ENCODE measurements at regions not wholly inside any gene's neighbourhood (a gene's known extent, or its start where the extent isn't known, plus 50 kb on each side); places are given as distances from the start of the nearest gene placed in this dataset.
A peak's percentile ranks its signal among the peaks of the same experiment; 100 is the strongest.
"Not testable (repeated sequence)": the region's sequence is repeated elsewhere in the genome, so short reads cannot be mapped to it uniquely, and the experiment has no call there.

DNA sequence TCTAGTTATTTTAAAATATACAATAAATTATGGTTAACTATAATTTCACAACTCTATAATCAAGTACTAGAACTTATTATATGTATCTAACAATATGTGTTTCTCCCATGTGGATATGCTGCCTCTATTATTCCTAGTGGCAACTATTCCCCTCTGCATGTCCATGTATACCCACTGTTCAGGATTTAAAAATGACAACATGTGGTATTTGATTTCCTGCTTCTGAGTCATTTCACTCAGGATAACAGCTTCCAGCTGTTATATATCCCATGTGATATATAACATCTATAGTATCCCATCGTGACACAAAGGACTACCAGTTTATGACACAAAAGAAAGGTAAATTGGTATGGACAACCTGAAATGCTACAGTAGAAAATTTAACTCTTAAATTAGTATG lies 167.4 kb upstream of the TACR3 start:
- DNase-seq (ENCODE audit: low spot score): no peak
- no peak for FAIRE-seq

DNA sequence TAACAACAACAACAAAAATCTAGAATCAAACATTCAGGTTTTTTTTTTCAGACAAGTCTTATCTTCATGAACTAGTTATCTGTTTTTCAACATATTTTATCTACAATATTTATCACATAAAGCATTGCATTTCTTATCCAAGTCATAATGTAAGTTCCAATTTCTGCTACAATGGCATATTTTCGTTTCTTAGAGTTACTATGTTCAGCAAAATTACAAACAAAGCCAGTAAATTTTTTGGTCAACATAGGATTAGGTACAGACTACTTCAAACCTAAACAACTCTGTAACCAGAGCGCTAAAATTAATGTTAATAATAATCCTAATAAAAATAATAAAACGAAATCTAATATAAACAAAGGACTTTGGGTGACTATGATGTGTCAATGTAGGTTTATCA lies 165.4 kb upstream of the TACR3 start:
- DNase-seq (ENCODE audit: low spot score) (no peak), FAIRE-seq (no peak)

DNA sequence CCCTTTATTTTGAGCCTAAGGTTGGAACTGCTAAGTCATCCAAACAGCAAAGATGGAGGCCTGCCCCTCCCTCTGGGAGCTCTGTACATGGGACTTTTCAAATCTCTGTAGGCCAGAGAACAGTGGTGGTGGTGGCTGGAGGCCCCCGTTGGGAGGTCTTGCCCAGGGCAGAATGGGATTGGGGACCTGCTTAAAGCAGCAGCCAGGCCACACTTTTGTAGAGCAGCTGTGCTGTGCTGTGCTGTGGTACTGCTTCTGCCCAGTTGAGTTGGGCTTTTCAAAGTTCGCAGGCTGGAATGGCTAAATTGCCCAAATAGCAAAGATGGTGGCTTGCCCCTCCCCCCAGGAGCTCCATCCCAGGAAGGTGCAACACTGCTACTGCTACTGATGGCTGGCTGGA lies 147.5 kb upstream of the TACR3 start:
- no peak for DNase-seq (ENCODE audit: low spot score)
- FAIRE-seq: no peak

DNA sequence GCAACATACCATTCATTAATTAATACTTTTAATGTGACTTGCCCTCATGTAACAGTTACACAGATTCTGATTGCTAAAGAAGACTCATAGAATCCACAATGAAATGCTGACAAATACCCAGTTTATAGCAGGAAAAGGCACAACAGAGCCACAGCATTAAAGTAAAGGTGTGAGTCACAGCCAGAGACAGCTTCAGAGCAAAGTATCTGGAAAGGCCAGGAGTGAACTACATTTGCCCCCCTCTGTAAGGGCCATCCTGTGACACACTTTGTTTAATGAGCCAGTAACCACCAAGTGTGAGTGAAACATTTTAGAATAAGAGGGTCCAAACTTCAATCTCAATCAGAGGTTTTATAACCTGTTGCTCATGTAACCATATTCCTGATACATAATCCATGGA lies 133.8 kb upstream of the TACR3 start:
- no peak for FAIRE-seq

DNA sequence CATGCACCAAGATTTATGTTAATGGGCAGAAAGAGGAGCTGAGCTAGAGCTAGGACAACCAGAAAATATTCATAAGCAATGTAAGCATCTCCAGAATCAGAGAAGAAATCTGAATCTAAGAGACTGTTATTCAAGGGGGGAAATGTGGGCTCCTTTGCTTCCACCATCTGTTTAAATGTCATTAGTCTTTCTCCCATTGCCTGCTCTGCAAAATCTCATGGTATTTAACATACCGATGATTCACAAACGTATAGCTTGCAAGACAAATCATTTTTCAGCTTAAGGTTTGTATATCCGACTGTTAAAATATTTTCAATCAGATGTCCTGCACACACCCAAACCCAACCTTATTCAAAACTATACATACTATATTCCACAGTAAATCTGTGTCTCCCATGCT lies 133.4 kb upstream of the TACR3 start:
- FAIRE-seq: no peak
- no peak for DNase-seq (ENCODE audit: low spot score)

More for the DNA sequence above, 133.8 kb upstream of the TACR3 start:
- DNase-seq (ENCODE audit: low spot score): no peak

DNA sequence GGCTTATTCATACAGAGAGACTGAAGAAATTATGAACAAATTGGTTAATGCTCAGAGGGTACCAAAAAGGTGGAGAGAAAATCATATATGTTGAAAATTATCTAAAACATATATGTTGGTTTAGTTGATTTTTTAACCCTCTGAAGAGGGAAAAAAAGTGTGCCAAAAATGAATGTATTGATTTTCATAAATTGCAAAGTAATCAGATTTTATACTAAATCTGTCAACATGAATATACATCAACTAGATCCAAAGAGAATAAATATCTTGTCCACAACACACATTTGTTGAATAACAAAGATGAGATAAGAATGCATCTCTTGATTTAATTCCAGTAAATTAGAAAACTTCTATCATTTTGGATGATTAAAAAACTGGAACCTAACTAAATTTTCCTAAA lies 125.3 kb upstream of the TACR3 start:
- FAIRE-seq (no peak), DNase-seq (ENCODE audit: low spot score) (no peak)

DNA sequence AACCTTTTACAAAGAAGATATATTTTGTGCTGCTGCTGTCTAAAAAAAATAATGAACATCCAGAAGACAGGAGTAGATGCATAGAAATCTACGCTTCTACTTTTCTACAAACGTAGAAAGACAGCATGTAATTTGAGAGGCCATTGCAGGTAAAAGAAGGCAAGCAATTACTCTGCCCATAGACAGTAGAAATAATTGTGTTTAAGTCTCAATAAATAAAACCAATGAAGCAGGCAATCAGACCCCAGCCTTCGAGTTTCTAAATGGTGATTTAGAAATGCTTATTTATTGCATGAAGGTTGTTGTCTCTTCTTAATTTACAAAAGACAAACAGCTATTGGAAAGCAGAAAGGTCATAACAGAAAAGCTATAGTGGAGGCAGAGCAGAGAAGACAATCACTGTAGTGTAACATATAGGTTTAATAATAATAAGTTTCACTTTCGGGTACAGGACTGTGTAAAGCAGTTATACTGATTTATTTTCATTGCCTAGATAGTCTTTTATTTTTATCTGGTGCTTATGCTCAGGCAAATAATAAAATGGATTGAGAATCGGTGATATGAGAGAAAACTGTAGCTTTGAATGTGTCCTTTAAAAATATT lies 123.0 kb upstream of the TACR3 start:
- no peak for FAIRE-seq
- no peak for DNase-seq (ENCODE audit: low spot score)

DNA sequence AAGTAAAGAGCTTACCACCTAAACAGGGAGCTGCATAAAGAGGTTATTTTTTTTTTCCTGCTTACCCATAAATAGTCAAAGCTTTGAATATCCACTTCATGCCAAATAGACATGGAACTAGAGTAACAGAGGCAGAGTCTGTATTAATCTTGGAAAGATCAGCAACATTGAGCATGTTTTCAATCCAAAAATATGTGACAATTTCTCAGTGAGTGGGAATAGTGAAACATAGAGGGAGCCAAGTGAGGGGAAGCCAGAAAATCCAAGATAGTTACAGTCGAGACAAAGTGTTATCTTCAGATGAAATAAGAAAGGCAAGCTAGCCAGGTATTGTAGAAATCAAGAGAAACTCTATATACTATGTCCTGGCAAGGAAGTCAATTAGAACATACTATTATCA lies 122.3 kb upstream of the TACR3 start:
- DNase-seq (ENCODE audit: low spot score) (no peak), FAIRE-seq (no peak)

DNA sequence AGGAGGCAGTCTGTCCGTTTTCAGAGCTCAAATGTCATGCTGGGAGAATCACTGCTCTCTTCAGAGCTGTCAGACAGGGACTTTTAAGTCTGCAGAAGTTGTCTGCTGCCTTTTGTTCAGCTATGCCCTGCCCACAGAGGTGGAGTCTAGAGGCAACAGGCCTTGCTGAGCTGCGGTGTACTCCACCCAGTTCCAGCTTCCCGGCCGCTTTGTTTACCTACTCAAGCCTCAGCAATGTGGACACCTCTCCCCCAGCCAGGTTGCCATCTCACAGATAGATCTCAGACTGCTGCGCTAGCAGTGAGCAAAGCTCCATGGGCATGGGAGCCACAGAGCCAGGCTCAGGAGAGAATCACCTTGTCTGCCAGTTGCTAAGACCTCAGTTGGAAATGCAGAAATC lies 90.5 kb upstream of the TACR3 start:
- not testable (repeated sequence) for DNase-seq (ENCODE audit: low spot score); FAIRE-seq

DNA sequence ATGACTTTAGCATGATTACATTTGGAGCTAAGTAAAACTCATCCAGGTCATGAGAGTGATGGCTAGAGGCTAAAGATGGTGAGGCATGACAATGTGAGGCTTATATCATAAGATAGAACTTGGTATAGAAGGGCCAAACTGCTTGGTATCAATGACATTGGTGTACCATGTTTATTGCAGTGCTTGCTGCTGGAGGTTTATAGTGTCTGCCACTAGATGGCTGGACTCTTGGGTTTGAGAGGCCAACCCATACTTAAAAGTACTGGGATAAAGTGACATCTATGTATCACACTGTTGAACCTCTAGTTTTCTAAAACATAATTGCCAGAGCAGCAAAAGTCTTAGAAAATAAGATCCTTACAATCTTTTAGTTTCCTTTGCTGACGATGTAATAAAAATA lies 83.0 kb upstream of the TACR3 start:
- DNase-seq (ENCODE audit: low spot score) (no peak), FAIRE-seq (no peak)

DNA sequence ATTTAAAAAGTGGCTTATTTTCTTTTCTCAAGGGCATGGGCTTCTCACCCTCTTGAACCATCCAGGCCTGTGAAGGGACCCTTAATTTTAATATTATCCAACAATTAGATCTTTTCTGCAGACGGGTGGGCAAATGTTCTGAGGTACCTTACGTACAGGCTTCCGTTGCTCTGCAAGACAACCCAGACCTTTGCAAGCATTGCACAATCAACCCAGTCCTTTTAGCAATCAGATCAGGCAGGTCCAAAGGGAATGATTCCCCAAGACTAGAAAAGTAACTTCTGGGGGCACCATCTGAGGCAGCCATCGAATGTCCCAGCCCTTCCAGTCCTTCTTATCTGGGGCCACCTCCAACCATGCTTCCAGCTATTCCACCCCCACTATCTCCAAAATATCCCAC lies 67.3 kb upstream of the TACR3 start:
- no peak for FAIRE-seq

DNA sequence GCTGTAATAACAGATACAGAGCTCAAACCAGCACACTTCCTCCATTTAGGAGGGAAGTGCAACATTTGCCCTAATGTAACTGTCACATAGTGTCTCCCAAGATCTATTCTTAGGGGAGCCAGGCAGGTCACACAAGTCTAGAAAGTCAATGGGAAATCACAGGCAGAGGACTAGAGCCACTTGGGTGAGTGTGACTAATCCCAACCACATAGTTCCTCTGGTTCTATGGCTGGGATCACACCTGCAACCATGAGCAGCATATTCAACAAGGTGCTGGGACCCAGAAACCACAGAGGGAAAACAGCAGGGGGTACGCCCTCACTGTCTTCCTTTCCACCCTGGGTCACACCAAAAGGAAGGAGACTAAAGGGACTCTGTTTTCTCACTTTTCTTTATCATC lies 66.8 kb upstream of the TACR3 start:
- no peak for DNase-seq (ENCODE audit: low spot score)

More for the DNA sequence above, 67.3 kb upstream of the TACR3 start:
- DNase-seq (ENCODE audit: low spot score): no peak

DNA sequence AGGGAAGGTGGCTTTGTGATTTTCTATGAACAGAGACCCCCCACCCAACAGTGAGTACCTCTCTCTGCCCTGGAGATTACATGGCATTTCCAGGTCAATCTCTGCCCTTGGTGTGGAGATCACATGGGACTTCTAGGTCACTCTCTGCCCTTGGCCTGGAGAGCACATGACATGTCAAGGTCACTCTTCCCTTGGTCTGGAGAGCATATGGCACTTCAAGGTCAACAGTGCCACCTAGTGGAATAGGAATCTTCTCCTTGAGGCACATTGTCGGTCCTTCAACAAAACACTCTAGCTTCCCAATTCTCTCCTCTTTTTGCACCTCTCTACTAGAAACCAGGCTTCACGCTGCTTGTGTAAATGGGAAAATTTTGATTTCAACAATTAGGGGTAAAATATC lies 66.2 kb upstream of the TACR3 start:
- peak; percentile 41 for DNase-seq (ENCODE audit: low spot score)
- FAIRE-seq: no peak

More for the DNA sequence above, 66.8 kb upstream of the TACR3 start:
- no peak for FAIRE-seq

DNA sequence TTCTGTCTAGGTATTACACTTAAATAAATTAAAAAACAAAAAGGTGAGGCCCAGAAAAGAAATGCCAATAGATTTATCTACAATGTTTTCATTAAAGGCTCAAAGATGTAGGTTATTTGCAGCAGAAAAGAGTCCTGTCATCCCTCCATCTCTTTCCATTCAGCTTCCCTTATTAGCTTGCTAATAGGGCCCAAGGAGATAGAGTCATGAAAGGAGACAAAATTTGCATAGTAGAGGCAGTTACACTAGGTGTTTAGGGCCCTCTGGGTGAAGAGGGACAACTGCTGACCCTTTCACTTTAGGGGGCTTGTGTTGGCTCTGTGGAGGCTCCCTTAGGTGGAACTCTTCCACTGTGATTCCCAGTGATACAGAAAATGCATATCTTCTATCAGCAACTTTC lies 58.4 kb upstream of the TACR3 start:
- FAIRE-seq (no peak), DNase-seq (ENCODE audit: low spot score) (no peak)

DNA sequence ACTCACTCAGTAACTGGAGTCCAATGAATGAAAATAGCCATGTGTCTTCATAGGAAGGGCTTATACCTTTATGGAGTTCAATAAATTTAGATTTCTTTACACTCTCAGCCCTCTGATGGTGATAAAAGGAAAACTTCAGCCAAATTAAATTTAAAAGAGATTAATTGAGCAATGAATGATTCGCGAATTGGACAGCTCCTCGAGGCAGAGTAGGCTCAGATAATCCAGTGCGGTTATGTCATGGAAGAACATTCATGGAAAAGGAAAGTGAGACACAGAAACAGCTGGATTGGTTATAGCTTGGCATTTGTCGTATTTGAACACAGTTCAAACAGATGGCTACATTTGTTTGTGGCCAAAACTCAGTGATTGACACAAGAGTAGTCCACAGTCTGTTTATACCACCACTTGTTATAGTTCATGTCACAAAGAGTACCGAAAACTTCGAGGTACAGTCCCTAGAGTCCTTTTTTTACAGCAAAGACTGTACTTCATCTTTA lies 54.6 kb upstream of the TACR3 start:
- FAIRE-seq: no peak
- no peak for DNase-seq (ENCODE audit: low spot score)

DNA sequence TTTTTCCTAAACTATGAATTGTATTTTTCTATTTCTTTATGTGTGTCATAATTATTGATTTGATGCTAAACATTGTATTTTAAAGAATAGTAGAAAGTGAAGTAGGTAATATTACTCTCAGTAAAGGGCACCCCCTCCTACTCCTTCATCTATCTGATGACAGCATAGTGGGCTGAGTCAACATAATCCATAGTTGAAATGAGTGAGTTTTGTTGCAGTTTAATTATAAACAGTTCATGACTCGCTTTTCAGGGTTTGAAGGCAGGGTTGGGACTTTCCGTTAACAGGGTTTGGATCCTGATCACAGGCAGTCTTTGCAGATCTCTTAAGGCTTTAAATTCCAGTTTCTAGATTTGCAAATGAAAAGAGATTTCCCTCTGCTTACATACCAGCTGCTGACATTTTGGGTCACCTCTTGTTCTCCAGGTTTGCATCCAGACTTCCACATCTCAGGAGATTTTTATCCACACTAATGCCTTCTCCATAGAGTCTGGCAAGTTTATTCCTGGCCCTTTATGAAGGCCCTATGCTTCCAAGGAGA lies 54.0 kb upstream of the TACR3 start:
- FAIRE-seq (no peak), DNase-seq (ENCODE audit: low spot score) (no peak)

Measured in urothelium cell line (cell line).